ENCODE measurements at regions not wholly inside any gene's neighbourhood (a gene's known extent, or its start where the extent isn't known, plus 50 kb on each side); places are given as distances from the start of the nearest gene placed in this dataset.

DNA sequence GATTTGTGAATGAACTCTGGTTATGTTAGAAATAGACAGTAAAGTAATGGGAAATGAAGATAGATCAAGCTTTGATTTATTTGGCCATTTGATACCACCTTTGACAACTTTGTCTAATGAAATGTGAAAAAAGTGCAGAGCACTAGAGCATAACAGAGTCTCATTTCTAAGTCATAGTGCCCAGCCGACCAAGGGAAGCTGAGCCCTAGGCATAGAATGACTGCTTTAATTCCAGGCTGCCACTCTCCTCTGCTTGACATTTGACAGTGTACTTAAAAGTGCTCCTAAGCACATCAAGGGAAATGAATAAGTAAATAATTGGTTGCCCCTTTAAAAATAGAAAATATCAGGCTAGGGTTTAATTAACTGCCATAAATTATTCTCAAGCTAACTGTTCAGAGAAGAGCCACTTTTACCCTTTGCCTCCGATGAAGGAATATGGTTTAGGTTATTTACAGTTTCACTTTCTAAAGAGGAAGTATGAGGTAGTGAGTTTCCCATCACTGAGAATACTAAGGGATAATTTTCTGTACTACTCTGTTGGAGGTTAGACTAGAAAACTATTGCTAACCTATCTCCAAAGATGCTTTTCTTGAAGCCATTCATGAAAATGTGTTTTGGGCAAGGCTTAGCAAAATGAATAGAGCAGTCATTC lies 591.6 kb downstream of the REEP3 start:
- TF ChIP-seq POLR2AphosphoS5 (IDR thresholded peaks at IDR 0.05; ENCODE audit: low read depth) (no peak), NANOG (IDR thresholded peaks at IDR 0.05; ENCODE audit: borderline replicate concordance) (no peak), JUNB (IDR thresholded peaks at IDR 0.05; ENCODE audit: unreplicated experiment) (no peak)
- TF ChIP-seq, protein P1, sequence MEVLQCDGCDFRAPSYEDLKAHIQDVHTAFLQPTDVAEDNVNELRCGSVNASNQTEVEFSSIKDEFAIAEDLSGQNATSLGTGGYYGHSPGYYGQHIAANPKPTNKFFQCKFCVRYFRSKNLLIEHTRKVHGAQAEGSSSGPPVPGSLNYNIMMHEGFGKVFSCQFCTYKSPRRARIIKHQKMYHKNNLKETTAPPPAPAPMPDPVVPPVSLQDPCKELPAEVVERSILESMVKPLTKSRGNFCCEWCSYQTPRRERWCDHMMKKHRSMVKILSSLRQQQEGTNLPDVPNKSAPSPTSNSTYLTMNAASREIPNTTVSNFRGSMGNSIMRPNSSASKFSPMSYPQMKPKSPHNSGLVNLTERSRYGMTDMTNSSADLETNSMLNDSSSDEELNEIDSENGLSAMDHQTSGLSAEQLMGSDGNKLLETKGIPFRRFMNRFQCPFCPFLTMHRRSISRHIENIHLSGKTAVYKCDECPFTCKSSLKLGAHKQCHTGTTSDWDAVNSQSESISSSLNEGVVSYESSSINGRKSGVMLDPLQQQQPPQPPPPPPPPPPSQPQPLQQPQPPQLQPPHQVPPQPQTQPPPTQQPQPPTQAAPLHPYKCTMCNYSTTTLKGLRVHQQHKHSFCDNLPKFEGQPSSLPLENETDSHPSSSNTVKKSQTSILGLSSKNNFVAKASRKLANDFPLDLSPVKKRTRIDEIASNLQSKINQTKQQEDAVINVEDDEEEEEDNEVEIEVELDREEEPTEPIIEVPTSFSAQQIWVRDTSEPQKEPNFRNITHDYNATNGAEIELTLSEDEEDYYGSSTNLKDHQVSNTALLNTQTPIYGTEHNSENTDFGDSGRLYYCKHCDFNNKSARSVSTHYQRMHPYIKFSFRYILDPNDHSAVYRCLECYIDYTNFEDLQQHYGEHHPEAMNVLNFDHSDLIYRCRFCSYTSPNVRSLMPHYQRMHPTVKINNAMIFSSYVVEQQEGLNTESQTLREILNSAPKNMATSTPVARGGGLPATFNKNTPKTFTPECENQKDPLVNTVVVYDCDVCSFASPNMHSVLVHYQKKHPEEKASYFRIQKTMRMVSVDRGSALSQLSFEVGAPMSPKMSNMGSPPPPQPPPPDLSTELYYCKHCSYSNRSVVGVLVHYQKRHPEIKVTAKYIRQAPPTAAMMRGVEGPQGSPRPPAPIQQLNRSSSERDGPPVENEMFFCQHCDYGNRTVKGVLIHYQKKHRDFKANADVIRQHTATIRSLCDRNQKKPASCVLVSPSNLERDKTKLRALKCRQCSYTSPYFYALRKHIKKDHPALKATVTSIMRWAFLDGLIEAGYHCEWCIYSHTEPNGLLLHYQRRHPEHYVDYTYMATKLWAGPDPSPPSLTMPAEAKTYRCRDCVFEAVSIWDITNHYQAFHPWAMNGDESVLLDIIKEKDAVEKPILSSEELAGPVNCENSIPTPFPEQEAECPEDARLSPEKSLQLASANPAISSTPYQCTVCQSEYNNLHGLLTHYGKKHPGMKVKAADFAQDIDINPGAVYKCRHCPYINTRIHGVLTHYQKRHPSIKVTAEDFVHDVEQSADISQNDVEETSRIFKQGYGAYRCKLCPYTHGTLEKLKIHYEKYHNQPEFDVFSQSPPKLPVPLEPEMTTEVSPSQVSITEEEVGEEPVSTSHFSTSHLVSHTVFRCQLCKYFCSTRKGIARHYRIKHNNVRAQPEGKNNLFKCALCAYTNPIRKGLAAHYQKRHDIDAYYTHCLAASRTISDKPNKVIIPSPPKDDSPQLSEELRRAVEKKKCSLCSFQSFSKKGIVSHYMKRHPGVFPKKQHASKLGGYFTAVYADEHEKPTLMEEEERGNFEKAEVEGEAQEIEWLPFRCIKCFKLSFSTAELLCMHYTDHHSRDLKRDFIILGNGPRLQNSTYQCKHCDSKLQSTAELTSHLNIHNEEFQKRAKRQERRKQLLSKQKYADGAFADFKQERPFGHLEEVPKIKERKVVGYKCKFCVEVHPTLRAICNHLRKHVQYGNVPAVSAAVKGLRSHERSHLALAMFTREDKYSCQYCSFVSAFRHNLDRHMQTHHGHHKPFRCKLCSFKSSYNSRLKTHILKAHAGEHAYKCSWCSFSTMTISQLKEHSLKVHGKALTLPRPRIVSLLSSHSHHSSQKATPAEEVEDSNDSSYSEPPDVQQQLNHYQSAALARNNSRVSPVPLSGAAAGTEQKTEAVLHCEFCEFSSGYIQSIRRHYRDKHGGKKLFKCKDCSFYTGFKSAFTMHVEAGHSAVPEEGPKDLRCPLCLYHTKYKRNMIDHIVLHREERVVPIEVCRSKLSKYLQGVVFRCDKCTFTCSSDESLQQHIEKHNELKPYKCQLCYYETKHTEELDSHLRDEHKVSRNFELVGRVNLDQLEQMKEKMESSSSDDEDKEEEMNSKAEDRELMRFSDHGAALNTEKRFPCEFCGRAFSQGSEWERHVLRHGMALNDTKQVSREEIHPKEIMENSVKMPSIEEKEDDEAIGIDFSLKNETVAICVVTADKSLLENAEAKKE (CRISPR knock-in tag; IDR thresholded peaks at IDR 0.05): no peak
- peak overlapping the region; percentile 47; the same call in 1 of the 2 replicates for H3K27ac ChIP-seq (ENCODE audit: low read depth)
- Mint-ChIP-seq H3K4me3 (no peak overlapping the region), H3K9me3 (no peaks in the 10 kb centered on the region), H3K4me1 (peaks cover 33% of the 10 kb centered on the region), H3K36me3 (ENCODE audit: low read depth) (no peaks in the 10 kb centered on the region), H3K27ac (no peak overlapping the region), H3K27me3 (ENCODE audit: insufficient read depth, low read depth, poor library complexity) (peaks cover 2% of the 10 kb centered on the region)
- H3K27me3 ChIP-seq (ENCODE audit: insufficient read depth): no peaks in the 10 kb centered on the region
- DNase-seq (ENCODE audit: low spot score): no peak
- H2AFZ ChIP-seq: no peak overlapping the region
- H3K36me3 ChIP-seq (ENCODE audit: insufficient read depth): no peaks in the 10 kb centered on the region
- H3K4me2 ChIP-seq: no peak overlapping the region
- no peaks in the 10 kb centered on the region for H3K79me2 ChIP-seq (replicated peaks; ENCODE audit: insufficient read depth)
- no peak for ATAC-seq
- H4K20me1 ChIP-seq (replicated peaks; ENCODE audit: insufficient read depth): no peaks in the 10 kb centered on the region
- no peak overlapping the region for H3K4me3 ChIP-seq
- H3K9me2 ChIP-seq (ENCODE audit: insufficient read depth): no peaks in the 10 kb centered on the region
- H3F3A ChIP-seq (replicated peaks; ENCODE audit: low read depth): no peaks in the 10 kb centered on the region
- peaks cover 22% of the 10 kb centered on the region for H3K4me1 ChIP-seq (ENCODE audit: insufficient read depth)

- H3K4me3 Mint-ChIP-seq: no peak overlapping the region
- ATAC-seq (no peak), DNase-seq (ENCODE audit: low spot score) (no peak)
- no peaks in the 10 kb centered on the region for H4K20me1 ChIP-seq (replicated peaks; ENCODE audit: insufficient read depth)
- H3K9me2 ChIP-seq (ENCODE audit: insufficient read depth): no peaks in the 10 kb centered on the region
- H3K79me2 ChIP-seq (replicated peaks; ENCODE audit: insufficient read depth): no peaks in the 10 kb centered on the region
- no peaks in the 10 kb centered on the region for H3K36me3 Mint-ChIP-seq (ENCODE audit: low read depth)
- peaks cover 33% of the 10 kb centered on the region for H3K4me1 Mint-ChIP-seq
- peaks cover 22% of the 10 kb centered on the region for H3K4me1 ChIP-seq (ENCODE audit: insufficient read depth)
- no peaks in the 10 kb centered on the region for H3K27me3 ChIP-seq (ENCODE audit: insufficient read depth)
- H3K36me3 ChIP-seq (ENCODE audit: insufficient read depth): no peaks in the 10 kb centered on the region; the same call in 1 of the 2 replicates
- no peak overlapping the region; the same call in 1 of the 2 replicates for H3K27ac Mint-ChIP-seq
- H3K4me3 ChIP-seq: no peak overlapping the region
- H2AFZ ChIP-seq: no peak overlapping the region
- peaks cover 2% of the 10 kb centered on the region for H3K27me3 Mint-ChIP-seq (ENCODE audit: insufficient read depth, low read depth, poor library complexity)
- H3K27ac ChIP-seq (ENCODE audit: low read depth): peak overlapping the region; percentile 47; the same call in 1 of the 2 replicates
- H3K4me2 ChIP-seq: no peak overlapping the region
- TF ChIP-seq, protein P1 (CRISPR knock-in tag; IDR thresholded peaks at IDR 0.05): no peak
- no peak for TF ChIP-seq CREB1 (CRISPR knock-in tag; IDR thresholded peaks at IDR 0.05; ENCODE audit: low read depth)
- TF ChIP-seq NANOG (IDR thresholded peaks at IDR 0.05; ENCODE audit: borderline replicate concordance): no peak
- no peaks in the 10 kb centered on the region for H3K9me3 Mint-ChIP-seq
- no peaks in the 10 kb centered on the region for H3F3A ChIP-seq (replicated peaks; ENCODE audit: low read depth)
Observed at GRCh38 chr10:64113375-64113774, 592.2 kb downstream of the REEP3 start.
